Left ventricle myocardium superior (tissue), 1 donor: ENCODE measurements at regions not wholly inside any gene's neighbourhood (a gene's known extent, or its start where the extent isn't known, plus 50 kb on each side); places are given as distances from the start of the nearest gene placed in this dataset.
"Not testable (repeated sequence)": the region's sequence is repeated elsewhere in the genome, so short reads cannot be mapped to it uniquely, and the experiment has no call there.

ENCODE experiments used
- ATAC-seq: fragments of 200-7000 bp; cut with Tn5 transposase; one replicate; pipeline ENCODE4 v1.9.1; 2020; ENCODE audit warnings: mild to moderate bottlenecking, moderate library complexity
- DNase-seq: peaks from one replicate; pipeline ENCODE4 v3.0.0-alpha.2; 2020
- intact Hi-C: fragments of 100-400 bp; cut with micrococcal nuclease; formaldehyde crosslinking; loops from one replicate; pipeline ENCODE4 v1.11.0; 2022
- donor health status: DM: no; HTN: yes; CAD: no; lungs with severe emphysema.

GRCh38 chr1:243996223-243996622 lies 54.9 kb upstream of the ZBTB18 start:
- DNase-seq (no peak), ATAC-seq (no peak)
- intact Hi-C loops: no loop called here

- intact Hi-C loops: no loop called here
- ATAC-seq (no peak), DNase-seq (no peak)
These were observed 59.4 kb upstream of the ZBTB18 start for GRCh38 chr1:243991650-243992049.

GRCh38 chr1:243984788-243985187 lies 66.3 kb upstream of the ZBTB18 start:
- DNase-seq: no peak
- intact Hi-C loops: no loop called here
- ATAC-seq: no peak

- ATAC-seq (no peak), DNase-seq (no peak)
- intact Hi-C loops: no loop called here
These were observed 68.5 kb upstream of the ZBTB18 start for GRCh38 chr1:243982447-243983018.

- intact Hi-C loops: no loop called here
- no peak for DNase-seq
- ATAC-seq: no peak
These were observed 70.6 kb upstream of the ZBTB18 start for GRCh38 chr1:243980471-243980870.

GRCh38 chr1:243980071-243980470 lies 71.0 kb upstream of the ZBTB18 start:
- DNase-seq (no peak), ATAC-seq (no peak)
- intact Hi-C loops: no loop called here

- no peak for ATAC-seq
- intact Hi-C loops: no loop called here
- no peak for DNase-seq
These were observed 71.7 kb upstream of the ZBTB18 start for GRCh38 chr1:243979396-243979795.

- intact Hi-C loops: no loop called here
- no peak for ATAC-seq
- DNase-seq: no peak
These were observed 74.0 kb upstream of the ZBTB18 start for GRCh38 chr1:243977094-243977493.

GRCh38 chr1:243974451-243975292 lies 76.4 kb upstream of the ZBTB18 start:
- intact Hi-C loops: no loop called here
- DNase-seq: no peak
- ATAC-seq: no peak

GRCh38 chr1:243973169-243973568 lies 77.9 kb upstream of the ZBTB18 start:
- intact Hi-C loops: no loop called here
- ATAC-seq (no peak), DNase-seq (no peak)

GRCh38 chr1:243970077-243970476 lies 81.0 kb upstream of the ZBTB18 start:
- ATAC-seq: no peak
- DNase-seq: no peak
- intact Hi-C loops: no loop called here

GRCh38 chr1:243968413-243968812 lies 82.7 kb upstream of the ZBTB18 start:
- intact Hi-C loops: no loop called here
- no peak for DNase-seq
- ATAC-seq: no peak

GRCh38 chr1:243964915-243965314 lies 86.2 kb upstream of the ZBTB18 start:
- intact Hi-C loops: no loop called here
- DNase-seq: no peak
- ATAC-seq: no peak

GRCh38 chr1:243963571-243963970 lies 87.5 kb upstream of the ZBTB18 start:
- ATAC-seq: no peak
- intact Hi-C loops: no loop called here
- DNase-seq: no peak

- DNase-seq (no peak), ATAC-seq (no peak)
- intact Hi-C loops: no loop called here
These were observed 88.5 kb upstream of the ZBTB18 start for GRCh38 chr1:243962541-243962940.

GRCh38 chr1:243959998-243960397 lies 91.1 kb upstream of the ZBTB18 start:
- ATAC-seq (no peak), DNase-seq (no peak)
- intact Hi-C loops: no loop called here

- no peak for DNase-seq
- no peak for ATAC-seq
- intact Hi-C loops: no loop called here
These were observed 93.9 kb upstream of the ZBTB18 start for GRCh38 chr1:243957141-243957540.

GRCh38 chr1:243956450-243956849 lies 94.6 kb upstream of the ZBTB18 start:
- intact Hi-C loops: no loop called here

GRCh38 chr1:243951207-243951606 lies 99.9 kb upstream of the ZBTB18 start:
- intact Hi-C loops, DNase-seq, ATAC-seq: not testable (repeated sequence)

More at GRCh38 chr1:243956450-243956849, 94.6 kb upstream of the ZBTB18 start:
- no peak for ATAC-seq
- no peak for DNase-seq

- intact Hi-C loops: no loop called here
- no peak for DNase-seq
- no peak for ATAC-seq
These were observed 100.1 kb upstream of the AKT3 start for GRCh38 chr1:243950166-243950565.

GRCh38 chr1:243946946-243947345 lies 96.9 kb upstream of the AKT3 start:
- intact Hi-C loops: no loop called here
- no peak for DNase-seq
- ATAC-seq: no peak
